ENCODE measurements at regions not wholly inside any gene's neighbourhood (a gene's known extent, or its start where the extent isn't known, plus 50 kb on each side); places are given as distances from the start of the nearest gene placed in this dataset.

GRCh38 chr11:8740129-8740528 is 57.5 kb downstream of the RPL27A start:
- no peaks in the 10 kb centered on the region for H3K4me1 ChIP-seq
- no peak for ATAC-seq
- no peaks in the 10 kb centered on the region for H3K36me3 ChIP-seq
- no peak overlapping the region for H3K4me3 ChIP-seq
- H3K27me3 ChIP-seq = no peaks in the 10 kb centered on the region
- no peak for DNase-seq
- no peaks in the 10 kb centered on the region for H3K9me3 ChIP-seq
- H3K27ac ChIP-seq = no peak overlapping the region
- no peak for TF ChIP-seq CTCF (IDR thresholded peaks at IDR 0.05)
- intact Hi-C loops (cut with DNase I) = no loop called here

DNA sequence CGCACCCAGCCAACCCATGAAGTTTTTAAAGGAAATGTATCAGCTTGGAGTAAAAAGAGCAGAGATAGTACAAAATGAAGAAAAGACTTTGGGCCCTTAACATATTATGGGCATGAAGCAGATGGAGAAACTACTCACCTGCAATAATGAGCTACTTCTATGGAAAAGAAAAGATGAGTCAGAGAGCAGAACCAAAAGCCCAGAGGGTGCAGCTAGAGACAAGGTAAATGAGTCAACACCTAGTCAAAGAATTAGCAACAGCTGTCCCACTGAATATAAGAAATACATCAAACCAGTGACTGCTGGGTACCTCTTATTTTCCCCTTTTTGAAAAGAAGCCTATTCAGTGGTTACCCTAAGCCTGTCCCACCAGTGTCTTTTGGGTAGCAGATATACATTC is 61.8 kb downstream of the RPL27A start:
- no peaks in the 10 kb centered on the region for H3K36me3 ChIP-seq
- no peak for DNase-seq
- no peak for ATAC-seq
- no peaks in the 10 kb centered on the region for H3K4me1 ChIP-seq
- H3K27me3 ChIP-seq = no peaks in the 10 kb centered on the region
- no peak for TF ChIP-seq CTCF (IDR thresholded peaks at IDR 0.05)
- no peaks in the 10 kb centered on the region for H3K9me3 ChIP-seq
- H3K4me3 ChIP-seq = no peak overlapping the region
- no peak overlapping the region for H3K27ac ChIP-seq
- intact Hi-C loops (cut with DNase I) = no loop called here

- DNase-seq = no peak
Measured at GRCh38 chr11:8745431-8746253, 63.0 kb downstream of the RPL27A start.

GRCh38 chr11:8746331-8746974 is 63.9 kb downstream of the RPL27A start:
- no peak overlapping the region for H3K27ac ChIP-seq

More at GRCh38 chr11:8745431-8746253, 63.0 kb downstream of the RPL27A start:
- H3K27ac ChIP-seq = no peak overlapping the region
- no peak overlapping the region for H3K4me3 ChIP-seq
- H3K9me3 ChIP-seq = no peaks in the 10 kb centered on the region
- H3K4me1 ChIP-seq = no peaks in the 10 kb centered on the region
- intact Hi-C loops (cut with DNase I) = no loop called here
- no peaks in the 10 kb centered on the region for H3K27me3 ChIP-seq
- no peak for TF ChIP-seq CTCF (IDR thresholded peaks at IDR 0.05)
- ATAC-seq = no peak
- no peaks in the 10 kb centered on the region for H3K36me3 ChIP-seq

GRCh38 chr11:8747173-8747572 is 64.6 kb downstream of the RPL27A start:
- no peak for TF ChIP-seq CTCF (IDR thresholded peaks at IDR 0.05)
- H3K4me3 ChIP-seq = no peak overlapping the region
- intact Hi-C loops (cut with DNase I) = no loop called here
- ATAC-seq (no peak), DNase-seq (no peak)
- H3K4me1 ChIP-seq = no peaks in the 10 kb centered on the region
- H3K36me3 ChIP-seq = no peaks in the 10 kb centered on the region
- H3K27ac ChIP-seq = no peak overlapping the region
- H3K27me3 ChIP-seq = no peaks in the 10 kb centered on the region
- no peaks in the 10 kb centered on the region for H3K9me3 ChIP-seq

More at GRCh38 chr11:8746331-8746974, 63.9 kb downstream of the RPL27A start:
- no peaks in the 10 kb centered on the region for H3K36me3 ChIP-seq
- ATAC-seq (no peak), DNase-seq (no peak)
- no peaks in the 10 kb centered on the region for H3K9me3 ChIP-seq
- H3K4me3 ChIP-seq = no peak overlapping the region
- intact Hi-C loops (cut with DNase I) = no loop called here
- no peaks in the 10 kb centered on the region for H3K27me3 ChIP-seq
- H3K4me1 ChIP-seq = no peaks in the 10 kb centered on the region
- no peak for TF ChIP-seq CTCF (IDR thresholded peaks at IDR 0.05)

All from upper lobe of right lung (tissue), 1 donor.